GM21619 (cell line): ENCODE measurements at regions not wholly inside any gene's neighbourhood (a gene's known extent, or its start where the extent isn't known, plus 50 kb on each side); places are given as distances from the start of the nearest gene placed in this dataset.
"Not testable (repeated sequence)": the region's sequence is repeated elsewhere in the genome, so short reads cannot be mapped to it uniquely, and the experiment has no call there.

Experiments
- ATAC-seq: cut with Tn5 transposase; IDR thresholded peaks from one replicate; pipeline ENCODE4 v1.9.1; 2021; ENCODE audit not compliant: unreplicated experiment

- ATAC-seq = no peak
These were observed 817.9 kb upstream of the AMELY start for GRCh38 chrY:7729318-7730011.

- ATAC-seq = no peak
These were observed 817.4 kb upstream of the AMELY start for GRCh38 chrY:7728935-7729317.

- no peak for ATAC-seq
These were observed 814.4 kb upstream of the AMELY start for GRCh38 chrY:7725791-7726460.

GRCh38 chrY:7723991-7724632 is 812.6 kb upstream of the AMELY start:
- peak; percentile 79 for ATAC-seq

- no peak for ATAC-seq
These were observed 811.6 kb upstream of the AMELY start for GRCh38 chrY:7723127-7723526.

GRCh38 chrY:7722566-7722965 is 811.0 kb upstream of the AMELY start:
- no peak for ATAC-seq

GRCh38 chrY:7720974-7721373 is 809.4 kb upstream of the AMELY start:
- no peak for ATAC-seq

GRCh38 chrY:7719271-7719670 is 807.7 kb upstream of the AMELY start:
- ATAC-seq = no peak

- ATAC-seq = no peak
These were observed 807.1 kb upstream of the AMELY start for GRCh38 chrY:7718626-7719025.

GRCh38 chrY:7718126-7718525 is 806.6 kb upstream of the AMELY start:
- no peak for ATAC-seq

GRCh38 chrY:7714426-7714825 is 802.9 kb upstream of the AMELY start:
- ATAC-seq = no peak

GRCh38 chrY:7713738-7714137 is 802.2 kb upstream of the AMELY start:
- ATAC-seq = not testable (repeated sequence)

- ATAC-seq = no peak
These were observed 800.7 kb upstream of the AMELY start for GRCh38 chrY:7712289-7712688.

- no peak for ATAC-seq
These were observed 792.1 kb upstream of the AMELY start for GRCh38 chrY:7703578-7704140.

GRCh38 chrY:7702481-7702880 is 790.9 kb upstream of the AMELY start:
- ATAC-seq = no peak

- ATAC-seq = no peak
These were observed 790.1 kb upstream of the AMELY start for GRCh38 chrY:7701676-7702075.

GRCh38 chrY:7697506-7697905 is 786.0 kb upstream of the AMELY start:
- no peak for ATAC-seq

- ATAC-seq = no peak
These were observed 781.1 kb upstream of the AMELY start for GRCh38 chrY:7692701-7693100.

- no peak for ATAC-seq
These were observed 775.5 kb upstream of the AMELY start for GRCh38 chrY:7687086-7687485.

- ATAC-seq = no peak
These were observed 773.0 kb upstream of the AMELY start for GRCh38 chrY:7684546-7684945.

GRCh38 chrY:7682386-7682785 is 770.8 kb upstream of the AMELY start:
- ATAC-seq = no peak

GRCh38 chrY:7681426-7681825 is 769.9 kb upstream of the AMELY start:
- no peak for ATAC-seq
